GM10248 (cell line): ENCODE measurements at regions not wholly inside any gene's neighbourhood (a gene's known extent, or its start where the extent isn't known, plus 50 kb on each side); places are given as distances from the start of the nearest gene placed in this dataset.
A peak's percentile ranks its signal among the peaks of the same experiment; 100 is the strongest.

ENCODE experiments used
- CTCF ChIA-PET: fragments of 300-600 bp; sonication (Branson Sonifier 250); formaldehyde crosslinking; extraction: SDS; loops from one replicate; lab custom pipeline; 2021; ENCODE audit warnings: antibody characterized with exemption; lab: Yijun Ruan, JAX
- POLR2A ChIA-PET: fragments of 350-650 bp; sonication (Branson Sonifier 250); formaldehyde crosslinking; extraction: SDS; loops from one replicate; lab custom pipeline; 2020; ENCODE audit warnings: antibody characterized with exemption; lab: Yijun Ruan, JAX
- DNase-seq: peaks from one replicate; pipeline ENCODE4 v3.0.0; 2012; ENCODE audit errors: extremely low spot score
- TF ChIP-seq, protein P1 (sequence below): IDR thresholded peaks from 2 replicates; pipeline ENCODE4 v1.5.1; 2012; ENCODE audit warnings: mild to moderate bottlenecking, low read depth; ENCODE audit errors: extremely low read depth, missing control alignments, control extremely low read depth

DNA sequence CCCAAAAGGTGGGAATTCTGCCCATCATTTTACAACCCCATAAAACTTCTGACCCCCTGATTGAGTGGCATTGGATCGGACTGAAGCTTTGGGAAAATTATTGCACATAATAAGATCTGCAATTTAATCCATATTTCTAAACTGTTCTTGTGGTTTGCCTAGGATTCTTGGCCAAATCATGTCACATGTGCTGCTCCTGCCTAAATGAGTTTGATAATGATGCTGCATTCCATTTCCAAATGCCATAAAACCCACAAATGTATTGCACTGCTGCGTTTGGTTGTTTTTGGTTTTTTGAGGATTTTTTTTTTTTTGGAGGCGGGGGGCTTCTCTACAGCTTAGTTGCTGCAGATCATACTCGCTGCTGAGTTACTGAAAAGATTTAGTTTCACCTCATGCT, 153.6 kb downstream of the QDPR start:
- ChIA-PET POLR2A (no interaction called here), CTCF (interaction anchor here (1.2 kb wide), 3 partner anchors 8 to 34 kb away, joined by 3 to 4 read pairs (median 3); no protein-coding TSS in a partner anchor)
- TF ChIP-seq, protein P1, sequence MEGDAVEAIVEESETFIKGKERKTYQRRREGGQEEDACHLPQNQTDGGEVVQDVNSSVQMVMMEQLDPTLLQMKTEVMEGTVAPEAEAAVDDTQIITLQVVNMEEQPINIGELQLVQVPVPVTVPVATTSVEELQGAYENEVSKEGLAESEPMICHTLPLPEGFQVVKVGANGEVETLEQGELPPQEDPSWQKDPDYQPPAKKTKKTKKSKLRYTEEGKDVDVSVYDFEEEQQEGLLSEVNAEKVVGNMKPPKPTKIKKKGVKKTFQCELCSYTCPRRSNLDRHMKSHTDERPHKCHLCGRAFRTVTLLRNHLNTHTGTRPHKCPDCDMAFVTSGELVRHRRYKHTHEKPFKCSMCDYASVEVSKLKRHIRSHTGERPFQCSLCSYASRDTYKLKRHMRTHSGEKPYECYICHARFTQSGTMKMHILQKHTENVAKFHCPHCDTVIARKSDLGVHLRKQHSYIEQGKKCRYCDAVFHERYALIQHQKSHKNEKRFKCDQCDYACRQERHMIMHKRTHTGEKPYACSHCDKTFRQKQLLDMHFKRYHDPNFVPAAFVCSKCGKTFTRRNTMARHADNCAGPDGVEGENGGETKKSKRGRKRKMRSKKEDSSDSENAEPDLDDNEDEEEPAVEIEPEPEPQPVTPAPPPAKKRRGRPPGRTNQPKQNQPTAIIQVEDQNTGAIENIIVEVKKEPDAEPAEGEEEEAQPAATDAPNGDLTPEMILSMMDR, result no peak
- no peak for DNase-seq

DNA sequence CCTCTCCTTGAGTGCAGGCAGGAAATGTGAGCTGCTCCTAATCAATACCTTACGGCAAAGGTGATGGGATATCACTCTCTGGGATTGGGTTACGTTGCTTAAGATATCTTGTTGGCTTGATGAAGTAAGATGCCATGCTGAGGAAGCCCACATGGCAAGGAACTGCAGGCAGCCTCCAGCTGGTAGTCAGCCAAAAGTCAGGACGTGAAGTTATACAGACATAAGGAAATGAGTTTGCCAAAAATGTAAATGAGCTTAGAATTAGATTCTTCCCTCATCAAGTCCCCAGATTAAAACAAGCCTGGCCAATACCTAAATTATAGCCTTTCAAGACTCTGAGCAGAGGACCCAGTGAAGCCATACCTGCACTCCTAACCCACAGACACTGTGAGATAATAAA, 155.0 kb downstream of the QDPR start:
- TF ChIP-seq, protein P1, result no peak
- ChIA-PET POLR2A (no interaction called here), CTCF (interaction anchor here (0.8 to 1.2 kb wide), 3 partner anchors 9 to 33 kb away, joined by 3 to 4 read pairs (median 4); no protein-coding TSS in a partner anchor)
- no peak for DNase-seq

DNA sequence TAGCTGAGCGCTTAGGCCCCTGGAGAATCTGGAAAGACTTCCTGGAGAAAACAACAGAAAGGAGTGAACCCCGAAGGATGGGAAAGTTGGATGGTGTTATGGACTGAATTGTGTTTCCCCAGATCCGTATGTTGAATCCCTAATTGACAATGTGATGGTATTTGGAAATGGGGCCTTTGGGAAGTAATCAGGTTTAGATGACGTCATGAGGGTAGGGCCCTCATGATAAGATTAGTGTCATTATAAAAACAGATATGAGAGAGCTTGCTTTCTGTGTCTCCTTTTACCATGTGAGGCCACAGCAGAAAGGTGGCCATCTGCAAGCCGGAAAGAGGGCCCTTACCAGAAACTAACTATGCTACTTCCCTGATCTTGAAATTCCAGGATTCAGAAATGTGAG, 159.5 kb downstream of the QDPR start:
- TF ChIP-seq, protein P1, result no peak
- ChIA-PET CTCF (interaction anchor here (1.0 to 1.2 kb wide), 3 partner anchors 17 to 96 kb away, joined by 3 to 4 read pairs (median 3); no protein-coding TSS in a partner anchor), POLR2A (no interaction called here)
- DNase-seq, result no peak

DNA sequence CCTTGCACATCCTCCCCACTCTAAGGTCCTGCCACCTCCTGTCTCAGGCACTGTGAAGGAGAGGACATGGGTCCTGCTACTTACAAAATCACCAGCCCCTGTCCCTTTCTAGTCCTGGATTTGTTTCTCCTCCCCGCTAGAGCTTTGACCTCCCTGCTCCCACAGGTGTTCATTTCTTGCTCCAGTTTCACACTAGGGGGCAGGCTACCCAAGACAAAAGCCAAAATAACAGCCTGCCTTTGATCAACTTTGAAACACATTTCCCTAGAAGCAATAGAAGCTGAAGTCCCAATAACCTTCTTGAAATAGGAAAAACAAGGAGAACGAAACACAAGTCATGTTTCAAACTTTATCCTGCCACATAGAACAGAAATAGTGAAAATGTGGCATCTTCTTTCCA, 164.4 kb downstream of the QDPR start:
- POLR2A ChIA-PET, result no interaction called here
- TF ChIP-seq, protein P1, result peak; percentile 41
- DNase-seq, result peak; percentile 42
- CTCF ChIA-PET, result interaction anchor here (0.9 to 2.5 kb wide), 8 partner anchors 10 to 125 kb away, joined by 3 to 20 read pairs (median 3); no protein-coding TSS in a partner anchor

DNA sequence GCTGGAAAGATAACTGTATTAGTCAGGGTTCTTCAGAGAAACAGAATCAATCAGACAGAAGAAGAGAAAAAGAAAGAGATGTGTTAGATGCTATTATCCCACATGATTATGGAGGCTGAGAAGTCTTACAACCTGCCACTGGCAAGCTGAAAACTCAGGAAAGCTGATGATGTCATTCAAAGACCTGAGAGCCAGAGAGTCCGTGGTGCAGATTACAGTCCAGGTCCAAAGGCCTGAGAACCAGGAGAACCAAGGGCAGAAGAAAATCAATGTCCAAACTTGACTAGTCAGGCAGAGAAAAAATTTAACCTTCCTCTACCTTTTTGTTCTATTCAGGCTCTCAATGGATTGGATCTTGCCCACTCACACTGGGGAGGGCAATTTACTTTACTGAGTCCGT, 172.5 kb downstream of the QDPR start:
- ChIA-PET POLR2A (no interaction called here), CTCF (no interaction called here)
- TF ChIP-seq, protein P1, result no peak
- DNase-seq, result no peak

DNA sequence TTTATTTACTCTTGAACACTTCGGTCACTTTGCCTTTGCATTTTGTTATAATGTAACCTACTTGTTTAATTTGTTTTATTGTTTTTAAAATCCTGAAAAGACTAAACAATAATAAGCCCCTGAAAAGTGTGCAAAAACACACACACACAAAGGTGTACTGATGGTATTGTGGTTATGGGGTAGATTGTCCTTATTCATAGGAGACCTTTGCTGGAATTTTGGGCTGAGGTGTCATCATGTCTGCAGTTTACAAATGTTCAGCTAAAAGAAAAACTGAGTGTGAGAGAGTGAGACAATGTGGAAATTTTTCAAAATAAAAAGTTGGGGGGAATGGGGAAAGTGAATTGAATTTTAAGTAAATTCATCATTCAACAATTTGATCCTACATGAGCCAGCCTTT, 174.9 kb downstream of the QDPR start:
- CTCF ChIA-PET, result interaction anchor here (2.8 kb wide), 1 partner anchor 13 kb away, joined by 10 read pairs; no protein-coding TSS in a partner anchor
- TF ChIP-seq, protein P1, result no peak
- no peak for DNase-seq
- POLR2A ChIA-PET, result no interaction called here
